ENCODE measurements at regions not wholly inside any gene's neighbourhood (a gene's known extent, or its start where the extent isn't known, plus 50 kb on each side); places are given as distances from the start of the nearest gene placed in this dataset.

DNA sequence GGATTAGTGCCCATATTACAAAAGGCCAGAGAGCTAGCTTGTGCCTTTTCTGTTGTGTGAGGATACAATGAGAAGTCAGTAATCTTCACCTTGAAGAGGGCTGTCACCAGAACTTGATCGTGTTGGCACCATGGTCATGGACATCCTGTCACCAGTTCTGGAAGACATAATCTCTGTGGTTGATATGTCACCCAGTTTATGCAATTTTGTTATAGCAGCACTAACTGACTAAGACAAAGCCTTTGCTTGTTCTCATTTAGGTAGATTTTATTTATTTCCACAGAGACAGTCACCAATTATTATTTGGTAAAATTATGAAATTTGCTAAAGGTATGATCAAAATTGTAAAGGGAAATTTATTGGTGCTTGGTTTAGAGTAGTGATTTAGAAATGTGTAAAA lies 308.8 kb upstream of the CPXCR1 start:
- TF ChIP-seq POLR2AphosphoS5 (IDR thresholded peaks at IDR 0.05; ENCODE audit: low read depth, low read length), result no peak
- TF ChIP-seq, protein P1, sequence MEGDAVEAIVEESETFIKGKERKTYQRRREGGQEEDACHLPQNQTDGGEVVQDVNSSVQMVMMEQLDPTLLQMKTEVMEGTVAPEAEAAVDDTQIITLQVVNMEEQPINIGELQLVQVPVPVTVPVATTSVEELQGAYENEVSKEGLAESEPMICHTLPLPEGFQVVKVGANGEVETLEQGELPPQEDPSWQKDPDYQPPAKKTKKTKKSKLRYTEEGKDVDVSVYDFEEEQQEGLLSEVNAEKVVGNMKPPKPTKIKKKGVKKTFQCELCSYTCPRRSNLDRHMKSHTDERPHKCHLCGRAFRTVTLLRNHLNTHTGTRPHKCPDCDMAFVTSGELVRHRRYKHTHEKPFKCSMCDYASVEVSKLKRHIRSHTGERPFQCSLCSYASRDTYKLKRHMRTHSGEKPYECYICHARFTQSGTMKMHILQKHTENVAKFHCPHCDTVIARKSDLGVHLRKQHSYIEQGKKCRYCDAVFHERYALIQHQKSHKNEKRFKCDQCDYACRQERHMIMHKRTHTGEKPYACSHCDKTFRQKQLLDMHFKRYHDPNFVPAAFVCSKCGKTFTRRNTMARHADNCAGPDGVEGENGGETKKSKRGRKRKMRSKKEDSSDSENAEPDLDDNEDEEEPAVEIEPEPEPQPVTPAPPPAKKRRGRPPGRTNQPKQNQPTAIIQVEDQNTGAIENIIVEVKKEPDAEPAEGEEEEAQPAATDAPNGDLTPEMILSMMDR (IDR thresholded peaks at IDR 0.05), result no peak
- no peak for TF ChIP-seq TCF7L2 (IDR thresholded peaks at IDR 0.05; ENCODE audit: low read depth, low read length)

All from Panc1 (cell line).